Brain microvascular endothelial cell (primary cell): ENCODE measurements at regions not wholly inside any gene's neighbourhood (a gene's known extent, or its start where the extent isn't known, plus 50 kb on each side); places are given as distances from the start of the nearest gene placed in this dataset.

Experiments used
- DNase-seq: peaks from one replicate; pipeline ENCODE4 v3.0.0-alpha.2; 2020
- H3K27ac ChIP-seq: fragments of 250-450 bp; sonication (Bioruptor Pico); 2 replicates; pipeline ENCODE4 v1.5.1; 2020; ENCODE audit warnings: mild to moderate bottlenecking, moderate library complexity
- H3K27me3 ChIP-seq: fragments of 250-450 bp; sonication (Bioruptor Pico); replicated peaks from 2 replicates; pipeline ENCODE4 v1.5.1; 2020; ENCODE audit warnings: mild to moderate bottlenecking
- H3K36me3 ChIP-seq: fragments of 250-450 bp; sonication (Bioruptor Pico); replicated peaks from 2 replicates; pipeline ENCODE4 v1.5.1; 2020; ENCODE audit warnings: mild to moderate bottlenecking
- H3K4me3 ChIP-seq: 2 replicates; pipeline ENCODE4 v1.5.1; 2011; ENCODE audit warnings: low read depth, mild to moderate bottlenecking, control low read depth, low read length, moderate library complexity
- in situ Hi-C: cut with HindIII; loops from 2 replicates; pipeline ENCODE4 v1.10.0; 2017; ENCODE audit warnings: low sequenced_read_pairs, low pct_ligation_motif_present
- TF ChIP-seq, protein P1 (sequence below): IDR thresholded peaks from 2 replicates; pipeline ENCODE4 v1.5.1; 2011; ENCODE audit warnings: low read depth, mild to moderate bottlenecking, moderate library complexity, low read length, control low read depth, inconsistent platforms; ENCODE audit errors: missing control alignments

DNA sequence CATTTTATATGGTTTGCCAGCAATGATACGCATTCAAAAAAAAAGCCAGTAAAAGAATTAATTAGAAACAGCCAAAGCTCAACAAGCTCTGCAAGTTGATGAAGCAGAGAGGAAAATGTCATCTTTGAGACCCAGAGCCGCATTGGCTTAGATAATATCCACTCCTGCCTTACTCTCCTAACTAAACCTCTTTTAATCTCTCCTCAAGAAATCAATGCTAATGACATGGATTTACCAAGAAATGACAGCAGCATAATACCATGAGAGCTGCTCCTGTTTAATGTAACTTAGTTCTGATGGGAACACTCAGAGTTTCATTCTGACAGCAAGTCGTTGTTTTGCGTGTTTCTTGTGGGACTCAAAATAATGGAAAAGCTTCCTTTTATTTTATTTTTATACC, 1099.4 kb upstream of the PIK3C3 start:
- in situ Hi-C loops, result no loop called here

DNA sequence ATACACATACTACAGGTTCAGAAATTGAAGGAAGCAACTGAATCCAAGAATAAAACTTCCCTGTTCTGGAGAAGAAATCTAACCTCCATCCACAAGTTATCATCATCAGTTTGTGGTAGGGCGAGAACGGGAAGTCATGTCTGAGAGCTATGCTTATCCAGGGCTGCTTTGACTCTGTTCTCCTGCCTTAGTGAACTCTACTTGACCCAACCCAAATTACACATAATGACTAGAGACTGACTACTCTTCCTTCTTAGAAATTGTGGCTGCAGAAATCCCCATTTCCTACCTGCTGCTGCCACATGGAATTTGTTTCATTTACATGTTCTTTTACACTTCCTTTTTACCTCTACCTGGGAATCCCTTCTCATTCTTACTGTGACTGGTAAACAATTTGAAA, 1102.6 kb upstream of the PIK3C3 start:
- TF ChIP-seq, protein P1, sequence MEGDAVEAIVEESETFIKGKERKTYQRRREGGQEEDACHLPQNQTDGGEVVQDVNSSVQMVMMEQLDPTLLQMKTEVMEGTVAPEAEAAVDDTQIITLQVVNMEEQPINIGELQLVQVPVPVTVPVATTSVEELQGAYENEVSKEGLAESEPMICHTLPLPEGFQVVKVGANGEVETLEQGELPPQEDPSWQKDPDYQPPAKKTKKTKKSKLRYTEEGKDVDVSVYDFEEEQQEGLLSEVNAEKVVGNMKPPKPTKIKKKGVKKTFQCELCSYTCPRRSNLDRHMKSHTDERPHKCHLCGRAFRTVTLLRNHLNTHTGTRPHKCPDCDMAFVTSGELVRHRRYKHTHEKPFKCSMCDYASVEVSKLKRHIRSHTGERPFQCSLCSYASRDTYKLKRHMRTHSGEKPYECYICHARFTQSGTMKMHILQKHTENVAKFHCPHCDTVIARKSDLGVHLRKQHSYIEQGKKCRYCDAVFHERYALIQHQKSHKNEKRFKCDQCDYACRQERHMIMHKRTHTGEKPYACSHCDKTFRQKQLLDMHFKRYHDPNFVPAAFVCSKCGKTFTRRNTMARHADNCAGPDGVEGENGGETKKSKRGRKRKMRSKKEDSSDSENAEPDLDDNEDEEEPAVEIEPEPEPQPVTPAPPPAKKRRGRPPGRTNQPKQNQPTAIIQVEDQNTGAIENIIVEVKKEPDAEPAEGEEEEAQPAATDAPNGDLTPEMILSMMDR, result no peak
- Histone ChIP-seq H3K36me3 (no peaks in the 10 kb centered on the region), H3K27ac (no peak overlapping the region), H3K27me3 (no peaks in the 10 kb centered on the region), H3K4me3 (no peak overlapping the region)
- peak; percentile 22 for DNase-seq
- in situ Hi-C loops, result no loop called here

More for the DNA sequence above, 1099.4 kb upstream of the PIK3C3 start:
- Histone ChIP-seq H3K27ac (no peak overlapping the region), H3K36me3 (no peaks in the 10 kb centered on the region), H3K27me3 (no peaks in the 10 kb centered on the region), H3K4me3 (no peak overlapping the region)
- TF ChIP-seq, protein P1, result no peak
- DNase-seq, result no peak

DNA sequence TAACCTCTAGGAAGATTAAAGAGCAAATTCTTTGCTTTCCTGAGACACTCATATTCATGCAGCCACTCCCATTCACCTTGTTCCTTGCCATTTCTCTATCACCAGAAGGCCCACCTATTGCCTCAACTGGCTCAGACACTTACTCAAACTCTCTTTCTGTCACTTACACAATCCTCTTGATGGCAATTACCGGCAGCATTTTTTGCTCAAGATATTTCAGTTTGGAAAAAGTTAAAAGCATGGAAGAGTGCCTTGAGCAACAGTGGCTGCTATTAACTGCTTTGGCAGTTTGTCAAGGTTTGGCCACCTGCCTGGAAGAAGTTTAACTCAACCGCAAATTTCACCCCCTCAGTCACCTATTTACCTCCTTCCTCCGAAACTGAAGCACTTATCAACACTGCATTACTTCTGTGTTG, 1104.0 kb upstream of the PIK3C3 start:
- TF ChIP-seq, protein P1, result no peak
- Histone ChIP-seq H3K4me3 (no peak overlapping the region), H3K27ac (no peak overlapping the region), H3K27me3 (no peaks in the 10 kb centered on the region), H3K36me3 (no peaks in the 10 kb centered on the region)
- DNase-seq, result no peak
- in situ Hi-C loops, result no loop called here

DNA sequence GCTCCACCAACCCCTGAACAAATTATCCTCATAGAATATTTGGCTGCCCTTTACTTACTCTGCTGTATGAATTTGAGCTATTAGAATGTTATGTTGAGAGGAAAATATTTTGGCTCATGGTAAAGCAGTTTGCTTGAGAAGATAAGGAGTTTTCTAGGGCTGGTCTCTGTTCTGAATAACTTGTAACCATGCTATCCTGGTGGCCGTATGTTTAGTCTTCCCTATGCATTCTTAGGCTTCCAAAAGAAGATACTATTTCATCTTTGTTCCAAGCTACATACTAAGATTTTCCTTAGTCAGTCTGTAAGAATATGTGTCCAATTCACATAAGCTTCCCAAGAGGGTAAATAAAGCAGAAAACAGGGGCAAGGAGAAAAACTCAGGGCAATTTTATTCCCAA, 1105.1 kb upstream of the PIK3C3 start:
- DNase-seq, result no peak
- Histone ChIP-seq H3K27me3 (no peaks in the 10 kb centered on the region), H3K36me3 (no peaks in the 10 kb centered on the region), H3K4me3 (no peak overlapping the region), H3K27ac (no peak overlapping the region)
- TF ChIP-seq, protein P1, result no peak
- in situ Hi-C loops, result no loop called here

DNA sequence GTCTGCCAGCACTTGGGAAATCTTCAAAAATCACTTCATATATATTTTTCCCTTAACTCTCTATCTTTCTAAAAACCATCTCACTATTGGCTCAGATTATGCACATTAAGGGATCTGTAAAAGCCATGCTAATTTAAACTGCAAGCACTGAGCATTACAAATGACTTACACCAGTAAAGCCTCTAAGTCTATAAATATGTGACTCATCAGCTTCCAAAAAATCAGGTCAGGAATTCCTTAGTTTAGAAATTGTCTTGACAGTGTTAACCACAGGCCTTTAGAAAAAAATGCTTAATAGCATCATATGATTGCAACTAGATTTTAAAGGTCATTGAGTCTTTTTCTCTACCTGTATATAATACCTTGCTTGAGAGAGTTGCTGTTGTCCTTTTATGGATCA, 1113.6 kb upstream of the PIK3C3 start:
- no peak for DNase-seq
- no peak overlapping the region for H3K27ac ChIP-seq
- in situ Hi-C loops, result no loop called here
- H3K27me3 ChIP-seq, result no peaks in the 10 kb centered on the region
- no peak overlapping the region for H3K4me3 ChIP-seq
- no peaks in the 10 kb centered on the region for H3K36me3 ChIP-seq
- TF ChIP-seq, protein P1, result no peak

DNA sequence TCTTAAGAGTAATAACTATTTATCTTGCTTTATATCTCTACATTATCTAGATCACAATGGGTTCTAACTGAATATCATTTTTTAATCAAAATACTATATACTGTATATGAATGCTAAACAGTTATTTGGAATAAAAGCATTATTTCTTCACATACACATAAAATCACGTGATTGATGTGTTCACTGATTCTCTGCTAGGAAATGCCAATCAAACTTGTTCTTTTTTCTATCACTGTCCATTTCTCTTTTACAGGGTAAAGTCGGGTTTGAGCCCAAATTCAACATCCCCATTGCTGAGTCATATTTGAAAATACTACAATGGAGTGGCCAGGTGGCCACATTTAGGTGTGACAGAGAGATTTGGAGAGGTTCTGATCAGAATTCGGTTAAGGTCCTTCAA, 1114.0 kb upstream of the PIK3C3 start:
- DNase-seq, result no peak
- Histone ChIP-seq H3K27me3 (no peaks in the 10 kb centered on the region), H3K27ac (no peak overlapping the region), H3K4me3 (no peak overlapping the region), H3K36me3 (no peaks in the 10 kb centered on the region)
- in situ Hi-C loops, result no loop called here
- TF ChIP-seq, protein P1, result no peak
